DMS53 treated with DMSO at 0.1 percent for 48 hours (cell line): ENCODE measurements at regions not wholly inside any gene's neighbourhood (a gene's known extent, or its start where the extent isn't known, plus 50 kb on each side); places are given as distances from the start of the nearest gene placed in this dataset.

ENCODE experiments used
- DNase-seq: peaks from one replicate; lab custom pipeline; 2025; ENCODE audit not compliant: unreplicated experiment; lab: John Stamatoyannopoulos, UW

DNA sequence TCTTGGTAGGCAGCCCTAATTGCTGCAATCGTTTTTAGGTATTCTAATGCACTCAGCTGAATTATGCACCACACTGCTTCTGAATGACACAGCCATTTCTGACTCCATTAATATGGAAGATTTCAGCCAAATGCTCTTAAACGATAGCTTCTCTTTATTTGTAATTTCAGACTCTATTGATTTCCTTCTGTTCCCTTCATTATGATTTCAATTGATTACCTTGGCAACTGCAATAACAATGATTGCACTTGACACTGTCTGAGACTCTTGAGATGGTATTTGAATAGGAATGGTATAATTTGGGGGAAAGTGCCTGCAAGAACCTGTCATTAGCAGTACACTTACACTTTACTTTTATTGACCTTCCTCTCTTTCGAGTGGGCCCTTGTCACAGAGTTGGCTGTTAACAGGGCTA is 296.1 kb upstream of the DMAC1 start:
- DNase-seq = no peak

DNA sequence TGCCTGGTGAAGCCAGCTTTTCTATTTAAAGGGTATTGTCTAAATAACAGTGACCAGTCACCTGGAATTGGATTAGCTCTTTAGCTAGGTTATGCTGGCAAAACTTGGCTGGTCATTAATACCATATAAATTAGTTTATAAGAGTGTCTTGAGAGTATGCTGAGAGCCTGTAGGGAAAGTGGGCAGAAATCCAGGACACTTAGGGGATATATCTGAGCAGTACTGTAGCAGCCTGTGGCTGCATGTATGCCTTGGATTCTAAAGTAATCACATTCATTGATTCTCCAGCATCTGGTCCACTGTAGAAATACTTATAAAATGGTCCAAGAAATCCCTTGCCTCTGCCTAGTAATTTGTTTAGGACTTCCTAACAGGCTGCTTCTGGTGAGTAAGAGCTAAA is 288.9 kb upstream of the DMAC1 start:
- DNase-seq = no peak

DNA sequence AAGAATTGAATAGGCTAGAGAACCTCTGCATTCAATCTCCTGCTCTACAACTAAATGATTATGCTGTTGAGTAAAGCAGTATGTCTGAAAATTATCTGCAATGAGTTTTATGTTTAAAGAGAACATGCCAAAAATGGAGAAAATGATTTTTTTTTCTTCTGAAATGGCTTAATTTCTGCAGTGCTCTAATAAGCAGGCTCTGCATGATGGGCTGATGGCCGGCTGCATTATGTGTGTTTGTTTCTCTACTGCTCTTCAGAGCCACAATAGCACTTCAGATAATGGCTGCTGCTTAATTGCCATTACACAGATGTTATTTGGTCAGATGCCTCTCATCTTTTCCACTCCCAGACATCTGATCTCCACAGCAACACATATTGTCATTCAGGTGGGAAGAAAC is 286.4 kb upstream of the DMAC1 start:
- DNase-seq = no peak

DNA sequence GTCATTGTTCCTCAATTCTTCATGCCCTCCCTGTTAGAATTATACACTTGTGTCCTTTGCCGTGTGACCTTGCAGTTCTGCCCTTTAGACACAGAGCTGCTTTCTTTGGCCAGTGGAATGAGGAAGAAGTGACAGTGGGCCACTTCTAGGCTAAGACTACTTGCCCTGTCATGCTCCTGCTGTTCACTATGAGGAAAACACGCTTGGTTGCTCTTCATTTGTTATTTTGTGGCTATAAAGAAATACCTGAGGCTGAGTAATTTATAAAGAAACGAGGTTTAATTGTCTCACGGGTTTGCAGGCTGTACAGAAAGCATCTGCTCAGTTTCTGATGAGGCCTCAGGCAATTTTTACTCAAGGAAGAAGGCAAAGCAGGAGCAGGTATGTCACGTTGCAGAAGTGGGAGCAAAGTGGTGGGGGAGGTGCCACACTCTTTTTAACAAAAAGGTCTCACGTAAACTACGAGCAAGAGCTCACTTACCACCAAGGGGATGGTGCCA is 279.1 kb upstream of the DMAC1 start:
- DNase-seq = no peak

DNA sequence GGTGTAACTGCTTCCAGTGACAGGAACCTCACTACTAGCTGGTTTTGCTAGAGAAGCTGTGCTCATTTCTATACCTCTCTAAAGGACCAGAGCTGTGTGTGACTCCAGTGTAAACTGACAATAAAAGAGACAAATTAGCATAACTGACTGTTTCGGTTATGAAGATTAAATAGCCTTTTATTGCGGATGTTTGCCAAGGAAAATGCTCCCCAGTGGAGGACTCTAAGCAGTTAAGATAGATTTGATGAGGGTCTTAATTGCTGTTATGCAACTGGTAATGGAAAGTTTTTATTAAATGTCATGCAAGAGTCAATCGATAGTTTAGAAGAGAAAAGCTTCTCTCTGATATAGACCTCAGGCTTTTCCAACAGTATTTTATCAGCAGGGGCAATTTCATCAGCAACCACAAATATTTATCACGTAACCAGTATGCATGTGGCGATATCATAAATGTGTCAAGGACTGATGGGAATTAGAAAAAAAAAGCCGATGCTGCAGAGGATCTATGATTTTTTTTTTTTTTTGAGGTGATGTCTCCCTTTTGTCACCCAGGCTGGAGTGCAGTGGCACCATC is 275.2 kb upstream of the DMAC1 start:
- no peak for DNase-seq

DNA sequence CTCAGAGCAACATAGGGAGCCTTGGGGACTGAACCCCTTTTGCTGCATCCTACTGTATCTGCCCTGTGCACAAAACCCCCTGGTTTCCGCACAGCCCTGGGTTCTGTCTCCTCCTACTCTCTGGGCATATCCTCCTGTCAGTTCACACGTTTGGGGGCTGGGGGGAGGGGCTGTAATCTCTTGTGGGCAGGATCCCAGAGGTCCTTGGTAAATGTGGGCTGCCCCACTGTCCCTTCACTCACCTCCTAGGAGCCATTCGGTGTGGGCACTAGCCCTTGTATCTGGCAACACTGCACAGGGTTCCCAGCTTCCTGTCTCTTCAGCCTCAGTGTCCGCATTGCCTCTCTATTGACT is 271.8 kb upstream of the DMAC1 start:
- no peak for DNase-seq

DNA sequence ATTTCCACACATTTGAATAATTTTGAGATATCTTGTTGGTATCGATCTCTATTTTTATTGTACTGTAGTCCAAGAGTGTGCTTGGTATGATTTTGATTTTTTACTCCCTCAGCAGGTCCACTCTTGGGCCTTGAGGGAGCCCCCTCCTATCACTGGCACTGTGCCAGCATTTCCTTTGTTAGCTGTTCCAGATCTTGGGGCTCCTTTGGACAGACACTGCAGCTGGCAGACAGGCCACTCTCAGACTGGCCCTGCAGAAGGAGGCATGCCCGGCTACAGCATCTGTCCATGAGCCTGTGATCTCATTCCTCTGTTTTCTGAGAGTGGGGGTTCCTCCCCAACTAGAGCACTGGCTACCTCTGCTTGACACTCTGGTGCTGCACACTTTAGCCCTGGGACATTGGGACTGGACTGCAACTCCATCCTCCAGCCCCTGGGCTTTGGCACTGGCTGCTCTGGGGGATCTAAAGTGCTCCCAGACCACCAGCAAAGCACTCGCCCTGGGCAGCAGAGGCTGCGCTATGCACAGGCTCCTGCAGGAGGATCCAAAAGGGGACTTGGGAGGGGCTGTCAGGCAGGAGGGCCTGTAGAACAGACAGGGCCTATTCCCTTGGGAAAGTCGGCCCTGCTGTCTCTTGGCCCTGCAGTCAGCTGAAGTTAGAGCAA is 271.3 kb upstream of the DMAC1 start:
- DNase-seq = no peak

DNA sequence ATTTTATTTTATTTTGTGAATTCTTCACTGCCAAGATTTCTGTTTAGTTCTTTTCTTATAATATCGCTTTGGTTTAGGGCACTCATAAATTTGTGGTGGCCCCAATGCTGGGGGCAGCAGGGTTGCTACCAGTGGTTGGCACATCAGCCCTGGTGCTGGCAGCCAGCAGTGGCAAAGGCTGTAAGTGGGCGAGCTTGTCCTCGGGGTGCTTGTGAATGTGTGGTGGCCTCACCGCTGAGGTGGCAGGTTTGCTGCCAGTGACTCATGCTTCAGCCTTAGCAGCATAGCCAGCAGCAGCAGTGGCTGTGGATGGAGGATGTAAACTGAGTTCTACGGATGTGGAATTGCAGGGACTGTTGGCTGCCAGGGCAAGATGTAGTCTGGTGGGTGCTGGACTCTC is 262.9 kb upstream of the DMAC1 start:
- DNase-seq = no peak

DNA sequence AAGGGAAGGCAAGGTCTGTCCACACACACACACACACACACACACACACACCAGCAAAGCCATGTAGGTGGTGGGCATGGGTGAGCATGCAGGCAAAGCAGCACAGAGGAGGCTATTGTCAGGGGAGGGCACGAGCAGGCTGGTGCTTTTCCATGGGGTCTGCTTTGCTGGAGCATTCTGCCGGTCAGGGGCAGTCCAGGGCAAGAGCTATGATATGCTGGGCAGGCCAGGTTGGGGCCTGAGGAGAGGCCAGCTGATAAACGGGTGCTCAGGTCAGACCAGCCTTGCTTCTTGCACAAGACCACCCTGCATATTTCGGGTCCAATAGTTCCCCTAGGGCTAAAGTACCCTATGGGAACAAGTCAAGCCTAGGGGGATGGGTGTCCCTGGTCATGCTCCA is 253.9 kb upstream of the DMAC1 start:
- no peak for DNase-seq

DNA sequence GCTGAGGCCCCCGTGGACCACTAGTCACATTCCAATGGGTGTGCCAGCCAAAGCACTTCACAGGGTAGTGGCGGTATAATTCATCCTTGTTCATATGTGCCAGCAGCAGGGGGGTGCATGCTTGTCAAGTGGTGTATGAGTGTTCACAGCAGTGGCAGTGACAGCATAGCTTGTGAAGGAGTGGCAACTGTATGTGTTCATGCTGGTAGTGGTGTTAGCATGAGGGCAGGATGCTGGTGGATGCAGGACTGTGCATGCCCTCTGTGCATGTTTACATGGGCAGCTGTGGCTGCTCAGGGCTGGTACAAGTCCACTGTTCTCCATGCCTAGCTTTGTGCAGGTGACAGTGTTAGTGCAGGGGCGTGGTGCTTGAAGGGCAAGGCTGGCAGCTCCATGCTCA is 253.4 kb upstream of the DMAC1 start:
- DNase-seq = no peak

DNA sequence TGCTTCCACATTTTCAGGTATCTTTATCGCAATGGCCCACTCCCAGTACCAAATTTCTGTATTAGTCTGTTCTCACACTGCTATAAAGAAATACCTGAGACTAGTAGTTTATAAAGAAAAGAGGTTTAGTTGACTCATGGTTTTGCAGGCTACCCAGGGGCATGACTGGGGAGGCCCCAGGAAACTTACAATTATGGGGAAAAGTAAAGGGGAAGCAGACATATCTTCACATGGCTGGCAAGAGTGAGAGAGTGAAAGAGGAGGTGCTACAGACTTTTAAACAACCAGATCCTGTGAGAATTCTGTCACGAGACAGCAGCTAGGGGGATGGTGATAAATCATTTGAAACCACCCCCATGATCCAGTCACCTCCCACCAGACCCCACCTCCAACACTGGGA is 238.2 kb upstream of the DMAC1 start:
- DNase-seq = no peak

DNA sequence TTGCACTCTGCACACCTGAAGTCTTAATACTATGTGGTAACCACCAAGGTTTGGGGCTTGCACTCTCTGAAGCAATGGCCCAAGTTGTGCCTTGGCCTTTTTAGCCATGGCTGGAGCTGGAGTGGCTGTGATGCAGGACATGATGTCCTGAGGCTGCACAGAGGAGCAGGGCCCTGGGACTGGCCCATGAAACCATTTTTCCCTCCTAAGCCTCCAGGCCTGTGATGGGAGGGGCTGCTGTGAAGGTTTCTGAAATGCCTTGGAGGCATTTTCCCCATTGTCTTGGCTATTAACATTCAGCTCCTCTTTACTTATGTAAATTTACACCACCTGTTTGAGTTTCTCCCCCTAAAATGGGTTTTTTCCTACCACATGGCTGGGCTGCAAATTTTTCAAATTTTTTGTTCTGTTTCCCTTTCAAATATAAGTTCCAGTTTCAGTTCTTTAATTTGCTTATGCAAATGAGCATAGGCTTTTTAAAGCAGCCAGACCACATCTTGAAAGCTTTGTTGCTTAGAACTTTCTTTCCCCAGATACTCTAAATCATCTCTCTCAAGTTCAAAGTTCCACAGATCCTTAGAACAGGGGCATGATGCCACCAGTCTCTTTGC is 237.4 kb upstream of the DMAC1 start:
- no peak for DNase-seq

DNA sequence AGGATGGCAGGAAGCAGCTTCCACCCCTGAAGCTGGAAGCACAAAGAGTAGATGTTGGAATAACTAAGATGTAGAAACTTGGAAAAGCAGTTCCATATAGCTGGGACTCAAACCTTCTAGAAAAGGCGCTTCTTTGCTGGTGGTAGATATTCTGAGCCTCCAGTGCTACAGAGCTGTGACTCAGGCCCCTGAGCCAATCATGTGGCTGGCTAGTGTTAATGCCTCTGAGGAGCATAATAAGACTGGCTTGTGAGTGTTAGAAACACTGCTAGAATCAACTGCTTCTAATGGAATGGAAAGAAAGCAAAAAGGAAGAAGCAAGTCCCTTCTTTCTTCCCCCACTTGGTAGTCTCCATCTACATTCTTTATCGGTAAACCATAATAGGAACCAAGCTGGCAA is 234.2 kb upstream of the DMAC1 start:
- no peak for DNase-seq

DNA sequence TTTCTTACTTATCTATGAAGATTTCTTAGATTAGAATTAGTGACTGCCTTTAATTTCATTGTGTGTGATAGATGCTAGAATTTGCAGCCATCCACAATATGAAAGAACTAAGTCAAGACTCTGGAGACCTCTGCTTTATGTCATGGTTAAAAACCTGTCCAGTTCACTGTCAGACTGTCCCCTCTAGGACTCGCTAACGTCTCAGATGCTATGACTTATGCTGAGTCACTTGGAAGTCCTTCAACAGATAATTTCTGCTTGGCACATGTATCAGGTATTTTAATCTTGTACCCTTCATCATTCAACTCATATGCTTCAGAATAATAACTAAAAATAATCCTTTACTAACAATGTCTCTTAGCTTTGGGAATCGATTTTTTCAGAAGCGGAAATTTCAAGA is 230.5 kb upstream of the DMAC1 start:
- no peak for DNase-seq

DNA sequence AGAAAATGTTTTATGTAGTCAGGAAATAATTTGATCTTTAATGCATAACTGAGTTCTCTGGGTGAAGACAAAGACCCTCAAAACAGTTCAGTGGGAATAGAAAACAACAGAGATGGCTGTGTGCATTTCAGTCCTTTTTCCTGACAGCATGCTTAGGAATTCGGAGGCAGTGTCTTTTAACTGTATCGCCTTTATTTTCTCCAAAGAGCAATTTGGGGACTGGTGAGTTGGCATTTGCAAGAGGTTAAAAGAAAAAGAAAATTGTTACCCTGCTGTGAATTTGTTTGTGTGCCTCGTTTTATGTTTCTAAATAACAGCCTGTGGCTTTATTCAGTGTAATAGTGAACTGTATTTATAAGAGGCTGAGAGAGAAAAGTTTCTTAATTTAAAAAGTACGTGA is 227.8 kb upstream of the DMAC1 start:
- no peak for DNase-seq

DNA sequence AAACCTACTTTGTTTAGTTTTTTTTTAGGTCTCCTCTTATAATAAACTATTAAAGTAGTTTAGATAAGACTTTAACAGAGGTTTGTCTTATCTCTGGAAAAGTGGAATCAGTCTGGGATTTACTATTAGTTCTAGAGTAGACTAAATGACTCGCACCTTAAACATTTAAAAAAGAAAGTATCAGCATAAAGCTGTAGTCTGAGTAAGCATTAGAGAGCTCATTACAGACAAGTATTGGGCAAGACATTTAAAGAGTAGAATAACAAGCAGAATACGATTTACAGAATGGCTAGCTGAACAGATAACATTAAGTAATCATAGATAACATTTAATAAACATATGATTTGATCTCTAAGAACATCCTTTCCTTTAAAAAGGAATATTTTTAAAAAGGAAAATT is 226.0 kb upstream of the DMAC1 start:
- DNase-seq = no peak

DNA sequence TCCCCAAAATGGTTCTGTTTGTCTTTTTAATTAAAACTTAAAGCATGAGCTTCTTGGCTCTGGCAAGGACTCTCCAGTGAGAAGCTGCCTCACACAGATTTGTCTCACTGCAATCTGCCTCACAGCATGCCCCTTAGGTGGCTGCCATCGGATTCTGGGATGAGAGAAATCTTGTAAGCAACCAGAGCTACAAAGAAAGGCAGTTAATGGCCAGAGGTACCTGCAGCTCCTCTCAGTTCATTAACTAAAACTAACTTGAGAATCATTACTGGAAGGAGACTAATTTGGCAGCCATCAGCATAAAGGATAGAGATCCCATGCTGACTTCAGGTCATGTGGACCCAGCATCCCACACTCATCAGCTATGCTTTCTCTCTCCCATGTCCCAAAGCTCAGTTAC is 220.6 kb upstream of the DMAC1 start:
- no peak for DNase-seq

DNA sequence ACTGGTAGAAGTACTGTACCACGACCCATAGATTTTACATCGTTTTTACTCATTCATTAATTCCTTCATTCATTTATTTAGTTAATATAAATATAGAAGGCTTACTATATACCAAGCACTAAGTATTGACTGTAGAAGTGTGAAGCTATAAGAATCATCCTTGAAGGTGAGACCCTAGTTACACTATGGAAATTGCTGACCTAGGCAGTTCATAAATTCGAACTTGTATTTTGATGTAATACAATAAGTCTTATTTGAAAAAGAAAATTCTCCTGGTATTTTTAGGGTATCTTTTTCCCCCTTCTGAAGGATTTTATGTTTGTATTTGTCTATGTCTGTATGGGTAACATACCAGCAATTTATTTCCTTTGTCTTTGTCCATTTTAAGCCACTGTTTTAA is 220.1 kb upstream of the DMAC1 start:
- DNase-seq = no peak

DNA sequence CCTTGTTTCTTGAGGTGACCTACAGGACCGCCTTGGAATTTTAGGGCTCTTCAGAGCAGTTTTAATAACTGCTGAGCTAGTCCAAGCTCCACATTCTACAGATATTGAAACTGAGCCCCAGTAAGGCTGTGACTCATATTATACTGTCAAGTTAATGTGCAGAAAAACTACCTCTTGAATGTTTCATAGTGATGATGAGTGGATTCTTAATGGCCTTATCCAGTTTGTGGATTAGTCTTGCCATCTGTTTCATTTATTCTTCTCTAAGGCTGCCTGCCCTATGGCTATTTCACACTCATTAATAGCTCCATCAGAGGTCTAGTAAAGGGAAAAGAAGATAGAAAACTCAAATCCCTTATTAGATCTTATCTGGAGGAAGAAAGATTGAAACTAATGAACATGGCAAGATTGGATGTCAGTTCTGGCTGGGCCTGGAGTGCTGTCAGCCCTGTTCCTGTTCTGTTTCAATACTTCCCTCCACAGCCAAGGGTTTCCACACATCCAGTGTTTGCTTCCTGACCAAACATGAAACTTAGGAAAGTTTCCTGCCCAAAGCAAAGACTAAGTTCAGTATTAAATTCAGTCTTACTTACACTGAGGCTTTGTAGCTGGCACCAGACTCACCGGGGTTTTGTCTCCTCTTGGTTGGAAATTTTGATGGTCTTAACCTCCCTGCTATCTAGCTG is 215.6 kb upstream of the DMAC1 start:
- no peak for DNase-seq

DNA sequence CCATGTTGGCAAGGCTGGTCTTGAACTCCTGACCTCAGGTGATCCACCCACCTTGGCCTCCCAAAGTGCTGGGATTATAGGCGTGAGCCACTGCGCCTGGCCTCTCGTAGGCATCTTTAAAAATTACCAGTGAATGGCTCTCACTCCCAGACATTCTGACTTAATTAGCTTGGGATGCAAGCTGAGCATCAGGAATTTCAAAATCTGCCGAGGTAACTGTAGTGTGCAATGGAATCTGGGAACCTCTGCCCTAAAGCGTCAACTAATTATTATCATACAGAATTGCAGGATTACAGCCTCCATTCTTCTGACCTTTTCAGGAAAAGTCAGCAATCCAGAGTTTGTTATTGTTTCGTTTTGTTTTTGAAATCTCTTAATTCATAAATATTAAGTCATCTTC is 213.4 kb upstream of the DMAC1 start:
- DNase-seq = no peak

DNA sequence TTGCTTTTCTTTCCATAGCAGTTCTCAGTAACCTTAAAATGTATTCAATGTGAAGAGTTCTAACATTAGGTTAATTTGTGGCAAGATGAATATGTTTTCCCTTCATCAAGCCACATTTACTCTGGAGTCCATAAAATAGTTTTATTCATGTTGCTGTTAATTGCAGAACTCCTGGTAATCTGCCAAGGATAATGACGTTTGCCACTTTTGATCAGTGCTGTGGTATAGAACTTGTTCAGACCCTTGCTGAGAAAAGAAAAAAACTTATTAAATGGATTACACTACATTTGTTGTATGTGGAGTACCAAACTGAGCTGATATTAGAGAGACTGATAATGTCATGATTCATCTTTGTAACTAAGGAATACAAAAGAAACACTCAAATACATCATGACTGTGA is 212.4 kb upstream of the DMAC1 start:
- DNase-seq = no peak

DNA sequence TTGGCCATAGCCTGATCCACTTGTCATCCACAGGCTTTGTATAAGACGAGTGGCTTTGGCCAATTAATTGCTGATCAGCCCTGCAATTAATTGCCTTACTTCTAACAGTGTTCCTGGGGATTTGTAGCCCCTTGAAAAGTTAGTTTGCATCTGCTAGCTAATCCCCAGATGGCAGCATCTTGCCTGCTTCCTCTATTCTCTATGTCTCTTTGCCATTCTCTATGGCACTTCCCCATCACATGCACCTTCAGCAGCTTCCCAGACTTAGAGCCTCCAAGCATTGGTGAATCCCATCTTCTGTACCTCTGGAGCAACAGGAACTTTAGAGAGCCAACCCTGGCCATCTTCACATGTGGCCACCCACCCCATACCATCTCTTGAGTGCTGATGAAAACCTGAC is 197.0 kb upstream of the DMAC1 start:
- no peak for DNase-seq
